Lower leg skin (tissue), 3 donors: ENCODE measurements at regions not wholly inside any gene's neighbourhood (a gene's known extent, or its start where the extent isn't known, plus 50 kb on each side); places are given as distances from the start of the nearest gene placed in this dataset.

Source experiments
- CTCF ChIP-seq, 3 donors: fragments of 450-650 bp; IDR thresholded peaks; one replicate each; pipeline ENCODE4 v1.5.1; 2016; ENCODE audit warnings: antibody characterized with exemption in 3 of 3, mild to moderate bottlenecking in 3 of 3, moderate library complexity in 2 of 3
- POLR2A ChIP-seq, 2 donors: fragments of 450-650 bp; IDR thresholded peaks; one replicate each; pipeline ENCODE4 v1.6.1; 2016 to 2017; ENCODE audit warnings: antibody characterized with exemption in 2 of 2, mild to moderate bottlenecking in 1 of 2, moderate library complexity in 1 of 2

DNA sequence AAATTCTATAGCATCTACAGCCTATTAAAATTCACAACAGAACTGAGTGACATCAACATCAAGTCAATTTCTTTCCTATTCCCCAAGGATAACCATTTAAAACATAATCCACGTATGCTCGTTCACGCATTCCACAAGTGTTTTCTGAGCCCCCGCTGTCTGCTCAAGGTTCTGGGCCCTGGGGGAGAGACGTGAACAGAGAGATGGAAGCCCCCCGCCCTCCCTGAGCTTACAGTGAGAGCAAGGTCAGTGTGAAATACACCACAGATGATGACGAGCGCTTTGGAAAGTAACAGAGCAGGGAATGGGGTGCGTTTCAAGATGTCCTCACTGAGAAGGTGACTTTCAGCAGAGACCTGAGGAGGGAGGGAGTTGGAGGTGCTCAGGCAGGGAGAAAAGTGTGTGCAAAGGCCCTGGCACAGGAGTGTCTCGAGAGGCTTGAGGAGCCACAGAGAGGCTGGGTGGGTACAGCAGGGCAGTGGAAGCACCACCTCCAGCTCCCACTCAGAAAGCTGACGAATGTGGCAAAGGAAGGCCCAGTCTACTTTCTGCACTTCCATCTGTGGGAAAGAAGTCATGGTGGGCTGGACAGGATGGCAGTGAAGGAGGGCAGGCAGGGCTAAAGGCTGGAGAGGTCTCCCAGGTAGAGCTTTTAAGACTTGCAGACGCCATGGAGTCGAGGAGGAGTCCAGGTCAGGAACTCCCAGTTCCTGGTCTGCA, 88.3 kb downstream of the DLL1 start:
- TF ChIP-seq CTCF (IDR thresholded peaks at IDR 0.05) (no peak), POLR2A (IDR thresholded peaks at IDR 0.05) (no peak)
